Adipocyte (in vitro differentiated cells): ENCODE measurements at regions not wholly inside any gene's neighbourhood (a gene's known extent, or its start where the extent isn't known, plus 50 kb on each side); places are given as distances from the start of the nearest gene placed in this dataset.
A peak's percentile ranks its signal among the peaks of the same experiment; 100 is the strongest.

Source experiments
- DNase-seq: peaks from one replicate; pipeline ENCODE4 v3.0.0-alpha.2; 2015; ENCODE audit warnings: low read depth
- H3K27me3 ChIP-seq: replicated peaks from 2 replicates; pipeline ENCODE4 v1.7.0; 2013; ENCODE audit warnings: mild to moderate bottlenecking, low read length, moderate library complexity; ENCODE audit not compliant: control insufficient read depth, insufficient read depth
- H3K36me3 ChIP-seq: 2 replicates; pipeline ENCODE4 v1.7.0; 2013; ENCODE audit warnings: low read length, mild to moderate bottlenecking, moderate library complexity; ENCODE audit not compliant: control insufficient read depth, insufficient read depth, severe bottlenecking
- H3K4me1 ChIP-seq: 2 replicates; pipeline ENCODE4 v1.7.0; 2013; ENCODE audit warnings: mild to moderate bottlenecking, low read length, moderate library complexity; ENCODE audit not compliant: control insufficient read depth, insufficient read depth
- H3K4me3 ChIP-seq: 2 replicates; pipeline ENCODE4 v1.7.0; 2013; ENCODE audit warnings: mild to moderate bottlenecking, low read length, moderate library complexity
- H3K9ac ChIP-seq: 2 replicates; pipeline ENCODE4 v1.7.0; 2013; ENCODE audit warnings: mild to moderate bottlenecking, low read length, moderate library complexity
- H3K9me3 ChIP-seq: 2 replicates; pipeline ENCODE4 v1.7.0; 2013; ENCODE audit warnings: mild to moderate bottlenecking, low read length, moderate library complexity; ENCODE audit not compliant: control insufficient read depth

- H3K9me3 ChIP-seq = no peaks in the 10 kb centered on the region
- H3K27me3 ChIP-seq = no peaks in the 10 kb centered on the region
- no peaks in the 10 kb centered on the region for H3K4me1 ChIP-seq
- H3K9ac ChIP-seq = no peak overlapping the region
- no peak for DNase-seq
- no peak overlapping the region for H3K4me3 ChIP-seq
- H3K36me3 ChIP-seq = no peaks in the 10 kb centered on the region
Observed at GRCh38 chr7:85310301-85310700, 123.4 kb upstream of the SEMA3D start.

GRCh38 chr7:85306115-85306514 lies 119.3 kb upstream of the SEMA3D start:
- H3K36me3 ChIP-seq = no peaks in the 10 kb centered on the region
- no peak for DNase-seq
- no peak overlapping the region for H3K4me3 ChIP-seq
- H3K9me3 ChIP-seq = no peaks in the 10 kb centered on the region
- no peaks in the 10 kb centered on the region for H3K4me1 ChIP-seq
- H3K9ac ChIP-seq = no peak overlapping the region
- no peaks in the 10 kb centered on the region for H3K27me3 ChIP-seq

- H3K9me3 ChIP-seq = peaks cover 3% of the 10 kb centered on the region
Observed at GRCh38 chr7:85294176-85294575, 107.3 kb upstream of the SEMA3D start.

GRCh38 chr7:85292908-85293576 lies 106.2 kb upstream of the SEMA3D start:
- H3K4me3 ChIP-seq = no peak overlapping the region
- DNase-seq = no peak
- peaks cover 3% of the 10 kb centered on the region for H3K9me3 ChIP-seq
- H3K9ac ChIP-seq = no peak overlapping the region
- no peaks in the 10 kb centered on the region for H3K27me3 ChIP-seq
- H3K4me1 ChIP-seq = no peaks in the 10 kb centered on the region
- no peaks in the 10 kb centered on the region for H3K36me3 ChIP-seq

More at GRCh38 chr7:85294176-85294575, 107.3 kb upstream of the SEMA3D start:
- H3K27me3 ChIP-seq = no peaks in the 10 kb centered on the region
- H3K36me3 ChIP-seq = no peaks in the 10 kb centered on the region
- H3K9ac ChIP-seq = no peak overlapping the region
- no peak overlapping the region for H3K4me3 ChIP-seq
- no peak for DNase-seq
- H3K4me1 ChIP-seq = no peaks in the 10 kb centered on the region

- peaks cover 3% of the 10 kb centered on the region for H3K9me3 ChIP-seq
- no peak for DNase-seq
- no peaks in the 10 kb centered on the region for H3K27me3 ChIP-seq
Observed at GRCh38 chr7:85290269-85290668, 103.4 kb upstream of the SEMA3D start.

GRCh38 chr7:85289279-85289678 lies 102.4 kb upstream of the SEMA3D start:
- DNase-seq = no peak
- peaks cover 3% of the 10 kb centered on the region for H3K9me3 ChIP-seq
- no peaks in the 10 kb centered on the region for H3K27me3 ChIP-seq
- H3K4me3 ChIP-seq = no peak overlapping the region
- no peak overlapping the region for H3K9ac ChIP-seq
- H3K4me1 ChIP-seq = peaks cover 12% of the 10 kb centered on the region
- H3K36me3 ChIP-seq = no peaks in the 10 kb centered on the region

More at GRCh38 chr7:85290269-85290668, 103.4 kb upstream of the SEMA3D start:
- H3K4me1 ChIP-seq = peaks cover 12% of the 10 kb centered on the region
- H3K9ac ChIP-seq = no peak overlapping the region
- H3K36me3 ChIP-seq = no peaks in the 10 kb centered on the region
- no peak overlapping the region for H3K4me3 ChIP-seq

- no peaks in the 10 kb centered on the region for H3K36me3 ChIP-seq
- no peak overlapping the region for H3K4me3 ChIP-seq
- no peak overlapping the region for H3K9ac ChIP-seq
- peak; percentile 68 for DNase-seq
- H3K27me3 ChIP-seq = no peaks in the 10 kb centered on the region
- H3K4me1 ChIP-seq = peaks cover 12% of the 10 kb centered on the region
- H3K9me3 ChIP-seq = peaks cover 3% of the 10 kb centered on the region
Observed at GRCh38 chr7:85287106-85287825, 100.4 kb upstream of the SEMA3D start.

- Histone ChIP-seq H3K27me3 (no peaks in the 10 kb centered on the region), H3K36me3 (no peaks in the 10 kb centered on the region), H3K4me3 (no peak overlapping the region), H3K4me1 (peaks cover 12% of the 10 kb centered on the region), H3K9ac (no peak overlapping the region), H3K9me3 (no peaks in the 10 kb centered on the region)
- peak; percentile 33 for DNase-seq
Observed at GRCh38 chr7:85286446-85286845, 99.6 kb upstream of the SEMA3D start.

GRCh38 chr7:85285527-85285926 lies 98.7 kb upstream of the SEMA3D start:
- peaks cover 12% of the 10 kb centered on the region for H3K4me1 ChIP-seq
- no peaks in the 10 kb centered on the region for H3K36me3 ChIP-seq
- no peaks in the 10 kb centered on the region for H3K27me3 ChIP-seq
- no peak overlapping the region for H3K9ac ChIP-seq
- no peak overlapping the region for H3K4me3 ChIP-seq
- no peak for DNase-seq
- no peaks in the 10 kb centered on the region for H3K9me3 ChIP-seq

GRCh38 chr7:85275204-85275603 lies 88.3 kb upstream of the SEMA3D start:
- no peak for DNase-seq
- Histone ChIP-seq H3K36me3 (no peaks in the 10 kb centered on the region), H3K9me3 (no peaks in the 10 kb centered on the region), H3K4me1 (no peaks in the 10 kb centered on the region), H3K27me3 (no peaks in the 10 kb centered on the region), H3K9ac (no peak overlapping the region), H3K4me3 (no peak overlapping the region)

- H3K4me3 ChIP-seq = no peak overlapping the region
- no peak for DNase-seq
- H3K4me1 ChIP-seq = no peaks in the 10 kb centered on the region
- H3K27me3 ChIP-seq = no peaks in the 10 kb centered on the region
- H3K9ac ChIP-seq = no peak overlapping the region
- H3K36me3 ChIP-seq = no peaks in the 10 kb centered on the region
- no peaks in the 10 kb centered on the region for H3K9me3 ChIP-seq
Observed at GRCh38 chr7:85274454-85274853, 87.6 kb upstream of the SEMA3D start.
